H1 (cell line): ENCODE measurements at regions not wholly inside any gene's neighbourhood (a gene's known extent, or its start where the extent isn't known, plus 50 kb on each side); places are given as distances from the start of the nearest gene placed in this dataset.

ENCODE experiments used
- E2F6 ChIP-seq: IDR thresholded peaks from 2 replicates; pipeline ENCODE4 v1.6.1; 2012; ENCODE audit warnings: inconsistent platforms
- JUND ChIP-seq: IDR thresholded peaks from 2 replicates; pipeline ENCODE4 v1.6.1; 2011; ENCODE audit warnings: mild to moderate bottlenecking, improper control_type of control experiment, low read length
- NRF1 ChIP-seq: IDR thresholded peaks from 2 replicates; pipeline ENCODE4 v1.6.1; 2011; ENCODE audit warnings: mild to moderate bottlenecking, low read depth, low read length, improper control_type of control experiment
- RAD21 ChIP-seq, 2 experiments: IDR thresholded peaks in 1 of 2; conservative IDR thresholded peaks in 1 of 2; 2 replicates each; pipeline ENCODE4 v1.6.1; 2011; ENCODE audit warnings: low read depth in 2 of 2, low read length in 2 of 2, improper control_type of control experiment in 1 of 2, inconsistent platforms in 1 of 2, mild to moderate bottlenecking in 1 of 2, moderate library complexity in 1 of 2
- TAF1 ChIP-seq: IDR thresholded peaks from 2 replicates; pipeline ENCODE4 v1.6.1; 2011; ENCODE audit warnings: mild to moderate bottlenecking, low read depth, low read length
- TBP ChIP-seq: IDR thresholded peaks from 2 replicates; pipeline ENCODE4 v1.6.1; 2011; ENCODE audit warnings: low read depth, low read length, improper control_type of control experiment
- TEAD4 ChIP-seq: IDR thresholded peaks from 2 replicates; pipeline ENCODE4 v1.6.1; 2012; ENCODE audit warnings: low read depth, low read length, inconsistent platforms, mixed read lengths
- TF ChIP-seq, protein P1 (sequence below): fragments of 300-600 bp; sonication (generic); IDR thresholded peaks from 2 replicates; pipeline ENCODE4 v1.7.1; 2012; ENCODE audit warnings: low read length, moderate library complexity, mild to moderate bottlenecking, inconsistent platforms; ENCODE audit not compliant: insufficient replicate concordance

GRCh38 chr2:144707736-144708326 is 187.9 kb upstream of the ZEB2 start (continued):
- TF ChIP-seq, protein P1, sequence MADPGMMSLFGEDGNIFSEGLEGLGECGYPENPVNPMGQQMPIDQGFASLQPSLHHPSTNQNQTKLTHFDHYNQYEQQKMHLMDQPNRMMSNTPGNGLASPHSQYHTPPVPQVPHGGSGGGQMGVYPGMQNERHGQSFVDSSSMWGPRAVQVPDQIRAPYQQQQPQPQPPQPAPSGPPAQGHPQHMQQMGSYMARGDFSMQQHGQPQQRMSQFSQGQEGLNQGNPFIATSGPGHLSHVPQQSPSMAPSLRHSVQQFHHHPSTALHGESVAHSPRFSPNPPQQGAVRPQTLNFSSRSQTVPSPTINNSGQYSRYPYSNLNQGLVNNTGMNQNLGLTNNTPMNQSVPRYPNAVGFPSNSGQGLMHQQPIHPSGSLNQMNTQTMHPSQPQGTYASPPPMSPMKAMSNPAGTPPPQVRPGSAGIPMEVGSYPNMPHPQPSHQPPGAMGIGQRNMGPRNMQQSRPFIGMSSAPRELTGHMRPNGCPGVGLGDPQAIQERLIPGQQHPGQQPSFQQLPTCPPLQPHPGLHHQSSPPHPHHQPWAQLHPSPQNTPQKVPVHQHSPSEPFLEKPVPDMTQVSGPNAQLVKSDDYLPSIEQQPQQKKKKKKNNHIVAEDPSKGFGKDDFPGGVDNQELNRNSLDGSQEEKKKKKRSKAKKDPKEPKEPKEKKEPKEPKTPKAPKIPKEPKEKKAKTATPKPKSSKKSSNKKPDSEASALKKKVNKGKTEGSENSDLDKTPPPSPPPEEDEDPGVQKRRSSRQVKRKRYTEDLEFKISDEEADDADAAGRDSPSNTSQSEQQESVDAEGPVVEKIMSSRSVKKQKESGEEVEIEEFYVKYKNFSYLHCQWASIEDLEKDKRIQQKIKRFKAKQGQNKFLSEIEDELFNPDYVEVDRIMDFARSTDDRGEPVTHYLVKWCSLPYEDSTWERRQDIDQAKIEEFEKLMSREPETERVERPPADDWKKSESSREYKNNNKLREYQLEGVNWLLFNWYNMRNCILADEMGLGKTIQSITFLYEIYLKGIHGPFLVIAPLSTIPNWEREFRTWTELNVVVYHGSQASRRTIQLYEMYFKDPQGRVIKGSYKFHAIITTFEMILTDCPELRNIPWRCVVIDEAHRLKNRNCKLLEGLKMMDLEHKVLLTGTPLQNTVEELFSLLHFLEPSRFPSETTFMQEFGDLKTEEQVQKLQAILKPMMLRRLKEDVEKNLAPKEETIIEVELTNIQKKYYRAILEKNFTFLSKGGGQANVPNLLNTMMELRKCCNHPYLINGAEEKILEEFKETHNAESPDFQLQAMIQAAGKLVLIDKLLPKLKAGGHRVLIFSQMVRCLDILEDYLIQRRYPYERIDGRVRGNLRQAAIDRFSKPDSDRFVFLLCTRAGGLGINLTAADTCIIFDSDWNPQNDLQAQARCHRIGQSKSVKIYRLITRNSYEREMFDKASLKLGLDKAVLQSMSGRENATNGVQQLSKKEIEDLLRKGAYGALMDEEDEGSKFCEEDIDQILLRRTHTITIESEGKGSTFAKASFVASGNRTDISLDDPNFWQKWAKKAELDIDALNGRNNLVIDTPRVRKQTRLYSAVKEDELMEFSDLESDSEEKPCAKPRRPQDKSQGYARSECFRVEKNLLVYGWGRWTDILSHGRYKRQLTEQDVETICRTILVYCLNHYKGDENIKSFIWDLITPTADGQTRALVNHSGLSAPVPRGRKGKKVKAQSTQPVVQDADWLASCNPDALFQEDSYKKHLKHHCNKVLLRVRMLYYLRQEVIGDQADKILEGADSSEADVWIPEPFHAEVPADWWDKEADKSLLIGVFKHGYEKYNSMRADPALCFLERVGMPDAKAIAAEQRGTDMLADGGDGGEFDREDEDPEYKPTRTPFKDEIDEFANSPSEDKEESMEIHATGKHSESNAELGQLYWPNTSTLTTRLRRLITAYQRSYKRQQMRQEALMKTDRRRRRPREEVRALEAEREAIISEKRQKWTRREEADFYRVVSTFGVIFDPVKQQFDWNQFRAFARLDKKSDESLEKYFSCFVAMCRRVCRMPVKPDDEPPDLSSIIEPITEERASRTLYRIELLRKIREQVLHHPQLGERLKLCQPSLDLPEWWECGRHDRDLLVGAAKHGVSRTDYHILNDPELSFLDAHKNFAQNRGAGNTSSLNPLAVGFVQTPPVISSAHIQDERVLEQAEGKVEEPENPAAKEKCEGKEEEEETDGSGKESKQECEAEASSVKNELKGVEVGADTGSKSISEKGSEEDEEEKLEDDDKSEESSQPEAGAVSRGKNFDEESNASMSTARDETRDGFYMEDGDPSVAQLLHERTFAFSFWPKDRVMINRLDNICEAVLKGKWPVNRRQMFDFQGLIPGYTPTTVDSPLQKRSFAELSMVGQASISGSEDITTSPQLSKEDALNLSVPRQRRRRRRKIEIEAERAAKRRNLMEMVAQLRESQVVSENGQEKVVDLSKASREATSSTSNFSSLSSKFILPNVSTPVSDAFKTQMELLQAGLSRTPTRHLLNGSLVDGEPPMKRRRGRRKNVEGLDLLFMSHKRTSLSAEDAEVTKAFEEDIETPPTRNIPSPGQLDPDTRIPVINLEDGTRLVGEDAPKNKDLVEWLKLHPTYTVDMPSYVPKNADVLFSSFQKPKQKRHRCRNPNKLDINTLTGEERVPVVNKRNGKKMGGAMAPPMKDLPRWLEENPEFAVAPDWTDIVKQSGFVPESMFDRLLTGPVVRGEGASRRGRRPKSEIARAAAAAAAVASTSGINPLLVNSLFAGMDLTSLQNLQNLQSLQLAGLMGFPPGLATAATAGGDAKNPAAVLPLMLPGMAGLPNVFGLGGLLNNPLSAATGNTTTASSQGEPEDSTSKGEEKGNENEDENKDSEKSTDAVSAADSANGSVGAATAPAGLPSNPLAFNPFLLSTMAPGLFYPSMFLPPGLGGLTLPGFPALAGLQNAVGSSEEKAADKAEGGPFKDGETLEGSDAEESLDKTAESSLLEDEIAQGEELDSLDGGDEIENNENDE, result no peak
- no peak for TF ChIP-seq JUND
- no peak for TF ChIP-seq TBP
- no peak for TF ChIP-seq RAD21 (IDR thresholded peaks at IDR 0.05 in 1 of 2, conservative IDR thresholded peaks at IDR 0.05 in 1 of 2; ENCODE audit: low read depth in 2 of 2, low read length in 2 of 2)
- TF ChIP-seq NRF1, result no peak
- no peak for TF ChIP-seq TAF1
- no peak for TF ChIP-seq E2F6
- TF ChIP-seq TEAD4, result no peak
